Right forelimb (tissue), 1 donor: ENCODE measurements at regions not wholly inside any gene's neighbourhood (a gene's known extent, or its start where the extent isn't known, plus 50 kb on each side); places are given as distances from the start of the nearest gene placed in this dataset.

Source experiments
- DNase-seq: peaks from one replicate; pipeline ENCODE4 v3.0.0-alpha.2; 2018

- DNase-seq: no peak
Measured at GRCh38 chr12:11568762-11569478, 80.6 kb upstream of the ETV6 start.

- DNase-seq: no peak
Measured at GRCh38 chr12:11569716-11570115, 79.8 kb upstream of the ETV6 start.

GRCh38 chr12:11573880-11574279 lies 75.6 kb upstream of the ETV6 start:
- DNase-seq: no peak

GRCh38 chr12:11576104-11576503 lies 73.4 kb upstream of the ETV6 start:
- no peak for DNase-seq

GRCh38 chr12:11577658-11578260 lies 71.7 kb upstream of the ETV6 start:
- DNase-seq: no peak

GRCh38 chr12:11578461-11578993 lies 70.9 kb upstream of the ETV6 start:
- no peak for DNase-seq

GRCh38 chr12:11580125-11580751 lies 69.2 kb upstream of the ETV6 start:
- DNase-seq: peak; percentile 50

GRCh38 chr12:11581179-11581755 lies 68.2 kb upstream of the ETV6 start:
- DNase-seq: peak; percentile 58

- DNase-seq: no peak
Measured at GRCh38 chr12:11584221-11584855, 65.1 kb upstream of the ETV6 start.

GRCh38 chr12:11592484-11592883 lies 57.0 kb upstream of the ETV6 start:
- no peak for DNase-seq

GRCh38 chr12:11593013-11593412 lies 56.5 kb upstream of the ETV6 start:
- DNase-seq: no peak

- no peak for DNase-seq
Measured at GRCh38 chr12:11595080-11595479, 54.4 kb upstream of the ETV6 start.

- DNase-seq: no peak
Measured at GRCh38 chr12:11596141-11596540, 53.3 kb upstream of the ETV6 start.

- DNase-seq: no peak
Measured at GRCh38 chr12:11598900-11599299, 50.6 kb upstream of the ETV6 start.
